K562 (cell line): ENCODE measurements at regions not wholly inside any gene's neighbourhood (a gene's known extent, or its start where the extent isn't known, plus 50 kb on each side); places are given as distances from the start of the nearest gene placed in this dataset.

ENCODE experiments used
- ATAC-seq: fragments of 200-7000 bp; cut with Tn5 transposase; 3 replicates; pipeline ENCODE4 v1.9.1; 2020; ENCODE audit warnings: moderate library complexity
- BruUV-seq: library from RNA; stranded (reverse); fragments of 400-500 nt; replicated peaks from 2 replicates; lab custom pipeline; 2021; lab: Mats Ljungman, UMichigan
- CTCF ChIA-PET: fragments of 300-600 bp; formaldehyde crosslinking; extraction: SDS; loops from one replicate; lab custom pipeline; 2021; ENCODE audit warnings: low intra/inter-chr PET ratio; lab: Yijun Ruan, JAX
- POLR2A ChIA-PET: fragments of 300-600, 350-650 bp; sonication (Branson Sonifier 250); formaldehyde crosslinking; extraction: SDS; loops from one replicate; lab custom pipeline; 2021; ENCODE audit warnings: antibody characterized with exemption, inconsistent platforms; lab: Yijun Ruan, JAX
- DNase-seq, 4 experiments: peaks; one replicate each; pipeline versions ENCODE4 v3.0.0 to v3.0.0-alpha.2; 2011 to 2018; ENCODE audit warnings: low spot score in 3 of 4, mixed read lengths in 3 of 4; ENCODE audit errors: extremely low read depth in 1 of 4
- FAIRE-seq: peaks from 2 replicates; lab custom pipeline; 2011; peaks lifted over from hg19 to GRCh38; lab: Jason Lieb, UNC
- H2AFZ ChIP-seq: 2 replicates; pipeline ENCODE4 v1.6.0; 2011; ENCODE audit warnings: low read depth, low read length, control low read depth, inconsistent platforms
- H3K27ac ChIP-seq: fragments of 200-600 bp; 3 replicates; pipeline ENCODE4 v1.8.0; 2011; ENCODE audit warnings: low read depth, mild to moderate bottlenecking, control low read depth, inconsistent platforms, low read length, moderate library complexity, mixed read lengths; ENCODE audit errors: extremely low read depth
- H3K27me3 ChIP-seq, 2 experiments: fragments of 300-600 bp in 1 of 2; 2 replicates in 1 of 2; 3 replicates in 1 of 2; pipeline versions ENCODE4 v1.6.0 to v1.8.0; 2011; ENCODE audit warnings: inconsistent platforms in 2 of 2, low read length in 2 of 2, mild to moderate bottlenecking in 1 of 2, mixed read lengths in 1 of 2, moderate library complexity in 1 of 2; ENCODE audit not compliant: control insufficient read depth in 2 of 2, insufficient read depth in 2 of 2
- H3K36me3 ChIP-seq: fragments of 300-600 bp; 3 replicates; pipeline ENCODE4 v1.8.0; 2011; ENCODE audit warnings: mild to moderate bottlenecking, low read length, inconsistent platforms; ENCODE audit not compliant: control insufficient read depth, insufficient read depth
- H3K4me1 ChIP-seq, 2 experiments: fragments of 200-600 bp in 1 of 2; replicated peaks in 1 of 2; 2 replicates in 1 of 2; 3 replicates in 1 of 2; pipeline versions ENCODE4 v1.5.1 to v1.8.0; 2011; ENCODE audit warnings: inconsistent platforms in 2 of 2, low read length in 2 of 2, mild to moderate bottlenecking in 1 of 2, mixed read lengths in 1 of 2, moderate library complexity in 1 of 2; ENCODE audit not compliant: control insufficient read depth in 2 of 2, insufficient read depth in 2 of 2
- H3K4me2 ChIP-seq: 2 replicates; pipeline ENCODE4 v1.6.1; 2011; ENCODE audit warnings: low read length, control low read depth, inconsistent platforms, mixed read lengths; ENCODE audit not compliant: insufficient read depth
- H3K4me3 ChIP-seq: fragments of 200-600 bp; sonication (generic), shearing (Covaris generic); 2 replicates; pipeline ENCODE4 v1.5.1; 2016; ENCODE audit warnings: control low read depth, inconsistent platforms
- H3K79me2 ChIP-seq: fragments of 200-600 bp; 3 replicates; pipeline ENCODE4 v1.8.0; 2011; ENCODE audit warnings: low read length, inconsistent platforms; ENCODE audit not compliant: control insufficient read depth, insufficient read depth
- H3K9ac ChIP-seq, 2 experiments: 2 replicates each; pipeline versions ENCODE4 v1.6.0 to v1.6.1; 2011; ENCODE audit warnings: low read depth in 2 of 2, low read length in 2 of 2, control low read depth in 1 of 2, inconsistent platforms in 1 of 2, mild to moderate bottlenecking in 1 of 2, mixed read lengths in 1 of 2; ENCODE audit not compliant: insufficient read depth in 1 of 2
- H3K9me1 ChIP-seq: one replicate; pipeline ENCODE4 v1.6.0; 2011; ENCODE audit warnings: inconsistent platforms, mild to moderate bottlenecking, low read length, moderate library complexity; ENCODE audit not compliant: control insufficient read depth, insufficient read depth
- H3K9me3 ChIP-seq: replicated peaks from 2 replicates; pipeline ENCODE4 v1.5.1; 2011; ENCODE audit warnings: low read depth, low read length, inconsistent platforms; ENCODE audit not compliant: control insufficient read depth, insufficient read depth
- H4K20me1 ChIP-seq: replicated peaks from 2 replicates; pipeline ENCODE4 v1.6.1; 2011; ENCODE audit warnings: low read length, inconsistent platforms, mixed read lengths; ENCODE audit not compliant: control insufficient read depth, insufficient read depth
- AFF4 ChIP-seq: sonication (generic); formaldehyde crosslinking; IDR thresholded peaks from 2 replicates; pipeline ENCODE4 v1.8.0; 2023; ENCODE audit warnings: mild to moderate bottlenecking, missing genetic modification reagents
- CBFA2T2 ChIP-seq: fragments of 450-650 bp; conservative IDR thresholded peaks from 2 replicates; pipeline ENCODE4 v1.6.1; 2017; ENCODE audit warnings: mild to moderate bottlenecking
- MBD1 ChIP-seq: fragments of 250-450 bp; sonication (Bioruptor Pico); IDR thresholded peaks from 2 replicates; pipeline ENCODE4 v1.8.0; 2022; ENCODE audit warnings: inconsistent platforms
- ZBTB49 ChIP-seq: sonication (generic); formaldehyde crosslinking; IDR thresholded peaks from 2 replicates; pipeline ENCODE4 v1.8.0; 2022; ENCODE audit warnings: missing genetic modification reagents, mild to moderate bottlenecking, borderline replicate concordance
- ZZZ3 ChIP-seq: fragments of 450-650 bp; IDR thresholded peaks from 2 replicates; pipeline ENCODE4 v1.6.1; 2016; ENCODE audit warnings: antibody characterized with exemption, mild to moderate bottlenecking, moderate library complexity
- WGBS: fragments of 100-300 bp; shearing (Covaris generic); methylation state at CpG from one replicate; pipeline ENCODE4 v1.1.6; 2016; ENCODE audit warnings: low coverage, mixed read lengths; ENCODE audit not compliant: insufficient coverage; ENCODE audit errors: missing lambda C conversion rate; 5-methylcytosine and 5-hydroxymethylcytosine counted together
- in situ Hi-C: fragments of 300-500 bp; cut with MboI; formaldehyde crosslinking; loops from 4 replicates; pipeline ENCODE4 v1.15.0; 2018; ENCODE audit warnings: inconsistent platforms, mixed read lengths
- intact Hi-C: fragments of 100-400 bp; cut with micrococcal nuclease; formaldehyde crosslinking; loops from 2 replicates; pipeline ENCODE4 v1.14.2; 2022

- intact Hi-C loops (no loop called here), in situ Hi-C loops (no loop called here)
- no peak for DNase-seq
- Histone ChIP-seq H3K27me3 (no peaks in the 10 kb centered on the region), H4K20me1 (no peaks in the 10 kb centered on the region), H3K4me2 (no peak overlapping the region), H3K79me2 (no peaks in the 10 kb centered on the region), H2AFZ (no peak overlapping the region), H3K4me3 (no peak overlapping the region), H3K9me3 (no peaks in the 10 kb centered on the region), H3K36me3 (no peaks in the 10 kb centered on the region), H3K4me1 (no peaks in the 10 kb centered on the region), H3K9me1 (no peaks in the 10 kb centered on the region), H3K27ac (no peak overlapping the region), H3K9ac (no peak overlapping the region)
- WGBS = 0% methylated on average over 3 of the region's 3 CpGs
- POLR2A ChIA-PET = no interaction called here
- no peak for ATAC-seq
- CTCF ChIA-PET = no interaction called here
- BruUV-seq = no TSS peak
- no peak for FAIRE-seq
- TF ChIP-seq ZBTB49 (CRISPR knock-in tag) (no peak), ZZZ3 (no peak), MBD1 (no peak), AFF4 (no peak), CBFA2T2 (no peak)
These were observed 1083.2 kb downstream of the FLRT2 start for GRCh38 chr14:86613126-86613525.
